ENCODE measurements at regions not wholly inside any gene's neighbourhood (a gene's known extent, or its start where the extent isn't known, plus 50 kb on each side); places are given as distances from the start of the nearest gene placed in this dataset.
"Not testable (repeated sequence)": the region's sequence is repeated elsewhere in the genome, so short reads cannot be mapped to it uniquely, and the experiment has no call there.

GRCh38 chr12:17593715-17594406, 496.1 kb downstream of the RERGL start:
- no peaks in the 10 kb centered on the region for H3K4me1 Mint-ChIP-seq (ENCODE audit: low read depth)
- H3K4me3 Mint-ChIP-seq, result no peak overlapping the region
- H3K9me3 Mint-ChIP-seq, result peaks cover 3% of the 10 kb centered on the region
- DNase-seq (ENCODE audit: low spot score), result no peak
- no peaks in the 10 kb centered on the region for H3K36me3 Mint-ChIP-seq (ENCODE audit: low read depth)
- H3K27me3 Mint-ChIP-seq (ENCODE audit: insufficient read depth), result no peaks in the 10 kb centered on the region
- no peak overlapping the region for H3K27ac Mint-ChIP-seq
- intact Hi-C loops (cut with micrococcal nuclease), result no loop called here

GRCh38 chr12:17592472-17592871, 497.5 kb downstream of the RERGL start:
- H3K4me1 Mint-ChIP-seq (ENCODE audit: low read depth), result no peaks in the 10 kb centered on the region
- no peaks in the 10 kb centered on the region for H3K27me3 Mint-ChIP-seq (ENCODE audit: insufficient read depth)
- H3K4me3 Mint-ChIP-seq, result no peak overlapping the region
- H3K36me3 Mint-ChIP-seq (ENCODE audit: low read depth), result no peaks in the 10 kb centered on the region
- intact Hi-C loops (cut with micrococcal nuclease), result no loop called here
- H3K9me3 Mint-ChIP-seq, result peaks cover 3% of the 10 kb centered on the region
- H3K27ac Mint-ChIP-seq, result no peak overlapping the region
- DNase-seq (ENCODE audit: low spot score), result no peak

- no peak overlapping the region for H3K4me3 Mint-ChIP-seq
- H3K9me3 Mint-ChIP-seq, result no peaks in the 10 kb centered on the region
- H3K27ac Mint-ChIP-seq, result no peak overlapping the region
- intact Hi-C loops (cut with micrococcal nuclease), result no loop called here
- H3K4me1 Mint-ChIP-seq (ENCODE audit: low read depth), result no peaks in the 10 kb centered on the region
- no peaks in the 10 kb centered on the region for H3K27me3 Mint-ChIP-seq (ENCODE audit: insufficient read depth)
- no peak for DNase-seq (ENCODE audit: low spot score)
- no peaks in the 10 kb centered on the region for H3K36me3 Mint-ChIP-seq (ENCODE audit: low read depth)
Measured at GRCh38 chr12:17591005-17591681, 498.9 kb downstream of the RERGL start.

GRCh38 chr12:17588968-17589367, 501.0 kb downstream of the RERGL start:
- no peak overlapping the region for H3K4me3 Mint-ChIP-seq
- no peak overlapping the region for H3K27ac Mint-ChIP-seq
- no peaks in the 10 kb centered on the region for H3K4me1 Mint-ChIP-seq (ENCODE audit: low read depth)
- no peak for DNase-seq (ENCODE audit: low spot score)
- H3K27me3 Mint-ChIP-seq (ENCODE audit: insufficient read depth), result no peaks in the 10 kb centered on the region
- H3K9me3 Mint-ChIP-seq, result no peaks in the 10 kb centered on the region
- intact Hi-C loops (cut with micrococcal nuclease), result no loop called here
- no peaks in the 10 kb centered on the region for H3K36me3 Mint-ChIP-seq (ENCODE audit: low read depth)

GRCh38 chr12:17579205-17580026, 510.6 kb downstream of the RERGL start:
- no peak overlapping the region for H3K4me3 Mint-ChIP-seq
- no peaks in the 10 kb centered on the region for H3K9me3 Mint-ChIP-seq

GRCh38 chr12:17577405-17577804, 512.6 kb downstream of the RERGL start:
- no peak for DNase-seq (ENCODE audit: low spot score)
- Mint-ChIP-seq H3K4me3 (no peak overlapping the region), H3K36me3 (ENCODE audit: low read depth) (no peaks in the 10 kb centered on the region), H3K4me1 (ENCODE audit: low read depth) (no peaks in the 10 kb centered on the region), H3K9me3 (no peaks in the 10 kb centered on the region), H3K27me3 (ENCODE audit: insufficient read depth) (no peaks in the 10 kb centered on the region), H3K27ac (no peak overlapping the region)
- intact Hi-C loops (cut with micrococcal nuclease), result no loop called here

More at GRCh38 chr12:17579205-17580026, 510.6 kb downstream of the RERGL start:
- H3K27ac Mint-ChIP-seq, result no peak overlapping the region
- no peak for DNase-seq (ENCODE audit: low spot score)
- H3K4me1 Mint-ChIP-seq (ENCODE audit: low read depth), result no peaks in the 10 kb centered on the region
- no peaks in the 10 kb centered on the region for H3K36me3 Mint-ChIP-seq (ENCODE audit: low read depth)
- no peaks in the 10 kb centered on the region for H3K27me3 Mint-ChIP-seq (ENCODE audit: insufficient read depth)
- intact Hi-C loops (cut with micrococcal nuclease), result no loop called here

- Mint-ChIP-seq H3K27me3 (ENCODE audit: insufficient read depth) (no peaks in the 10 kb centered on the region), H3K27ac (no peak overlapping the region), H3K36me3 (ENCODE audit: low read depth) (no peaks in the 10 kb centered on the region), H3K9me3 (no peaks in the 10 kb centered on the region), H3K4me3 (no peak overlapping the region), H3K4me1 (ENCODE audit: low read depth) (no peaks in the 10 kb centered on the region)
- intact Hi-C loops (cut with micrococcal nuclease), result no loop called here
- DNase-seq (ENCODE audit: low spot score), result no peak
Measured at GRCh38 chr12:17572250-17572649, 517.7 kb downstream of the RERGL start.

GRCh38 chr12:17571047-17571446, 518.9 kb downstream of the RERGL start:
- intact Hi-C loops (cut with micrococcal nuclease), result no loop called here
- Mint-ChIP-seq H3K36me3 (ENCODE audit: low read depth) (no peaks in the 10 kb centered on the region), H3K27ac (no peak overlapping the region), H3K4me3 (no peak overlapping the region), H3K4me1 (ENCODE audit: low read depth) (no peaks in the 10 kb centered on the region), H3K27me3 (ENCODE audit: insufficient read depth) (no peaks in the 10 kb centered on the region), H3K9me3 (no peaks in the 10 kb centered on the region)
- no peak for DNase-seq (ENCODE audit: low spot score)

- H3K4me3 Mint-ChIP-seq, result not testable (repeated sequence)
Measured at GRCh38 chr12:17564630-17565029, 525.4 kb downstream of the RERGL start.

GRCh38 chr12:17550011-17550410, 540.0 kb downstream of the RERGL start:
- H3K9me3 Mint-ChIP-seq, result peaks cover 11% of the 10 kb centered on the region

More at GRCh38 chr12:17564630-17565029, 525.4 kb downstream of the RERGL start:
- H3K27ac Mint-ChIP-seq; intact Hi-C loops (cut with micrococcal nuclease); DNase-seq (ENCODE audit: low spot score); H3K4me1 Mint-ChIP-seq (ENCODE audit: low read depth); H3K36me3 Mint-ChIP-seq (ENCODE audit: low read depth); H3K27me3 Mint-ChIP-seq (ENCODE audit: insufficient read depth): not testable (repeated sequence)
- peaks cover 17% of the 10 kb centered on the region for H3K9me3 Mint-ChIP-seq

GRCh38 chr12:17540921-17541320, 549.1 kb downstream of the RERGL start:
- intact Hi-C loops (cut with micrococcal nuclease), result no loop called here
- Mint-ChIP-seq H3K27ac (no peak overlapping the region), H3K4me3 (no peak overlapping the region), H3K36me3 (ENCODE audit: low read depth) (no peaks in the 10 kb centered on the region), H3K9me3 (peaks cover 13% of the 10 kb centered on the region), H3K4me1 (ENCODE audit: low read depth) (no peaks in the 10 kb centered on the region), H3K27me3 (ENCODE audit: insufficient read depth) (no peaks in the 10 kb centered on the region)
- DNase-seq (ENCODE audit: low spot score), result no peak

More at GRCh38 chr12:17550011-17550410, 540.0 kb downstream of the RERGL start:
- Mint-ChIP-seq H3K27me3 (ENCODE audit: insufficient read depth) (no peaks in the 10 kb centered on the region), H3K4me3 (no peak overlapping the region), H3K36me3 (ENCODE audit: low read depth) (no peaks in the 10 kb centered on the region), H3K4me1 (ENCODE audit: low read depth) (no peaks in the 10 kb centered on the region), H3K27ac (no peak overlapping the region)
- intact Hi-C loops (cut with micrococcal nuclease), result no loop called here
- DNase-seq (ENCODE audit: low spot score), result no peak

GRCh38 chr12:17528394-17528793, 561.6 kb downstream of the RERGL start:
- no peak overlapping the region for H3K27ac Mint-ChIP-seq

GRCh38 chr12:17527021-17527420, 563.0 kb downstream of the RERGL start:
- H3K27ac Mint-ChIP-seq, result no peak overlapping the region
- intact Hi-C loops (cut with micrococcal nuclease), result no loop called here
- DNase-seq (ENCODE audit: low spot score), result no peak
- no peaks in the 10 kb centered on the region for H3K4me1 Mint-ChIP-seq (ENCODE audit: low read depth)
- no peaks in the 10 kb centered on the region for H3K36me3 Mint-ChIP-seq (ENCODE audit: low read depth)
- H3K27me3 Mint-ChIP-seq (ENCODE audit: insufficient read depth), result no peaks in the 10 kb centered on the region
- no peak overlapping the region for H3K4me3 Mint-ChIP-seq
- peaks cover 16% of the 10 kb centered on the region for H3K9me3 Mint-ChIP-seq

More at GRCh38 chr12:17528394-17528793, 561.6 kb downstream of the RERGL start:
- intact Hi-C loops (cut with micrococcal nuclease), result no loop called here
- DNase-seq (ENCODE audit: low spot score), result no peak
- peaks cover 16% of the 10 kb centered on the region for H3K9me3 Mint-ChIP-seq
- no peaks in the 10 kb centered on the region for H3K27me3 Mint-ChIP-seq (ENCODE audit: insufficient read depth)
- H3K36me3 Mint-ChIP-seq (ENCODE audit: low read depth), result no peaks in the 10 kb centered on the region
- no peak overlapping the region for H3K4me3 Mint-ChIP-seq
- H3K4me1 Mint-ChIP-seq (ENCODE audit: low read depth), result no peaks in the 10 kb centered on the region
